ENCODE measurements at regions not wholly inside any gene's neighbourhood (a gene's known extent, or its start where the extent isn't known, plus 50 kb on each side); places are given as distances from the start of the nearest gene placed in this dataset.

DNA sequence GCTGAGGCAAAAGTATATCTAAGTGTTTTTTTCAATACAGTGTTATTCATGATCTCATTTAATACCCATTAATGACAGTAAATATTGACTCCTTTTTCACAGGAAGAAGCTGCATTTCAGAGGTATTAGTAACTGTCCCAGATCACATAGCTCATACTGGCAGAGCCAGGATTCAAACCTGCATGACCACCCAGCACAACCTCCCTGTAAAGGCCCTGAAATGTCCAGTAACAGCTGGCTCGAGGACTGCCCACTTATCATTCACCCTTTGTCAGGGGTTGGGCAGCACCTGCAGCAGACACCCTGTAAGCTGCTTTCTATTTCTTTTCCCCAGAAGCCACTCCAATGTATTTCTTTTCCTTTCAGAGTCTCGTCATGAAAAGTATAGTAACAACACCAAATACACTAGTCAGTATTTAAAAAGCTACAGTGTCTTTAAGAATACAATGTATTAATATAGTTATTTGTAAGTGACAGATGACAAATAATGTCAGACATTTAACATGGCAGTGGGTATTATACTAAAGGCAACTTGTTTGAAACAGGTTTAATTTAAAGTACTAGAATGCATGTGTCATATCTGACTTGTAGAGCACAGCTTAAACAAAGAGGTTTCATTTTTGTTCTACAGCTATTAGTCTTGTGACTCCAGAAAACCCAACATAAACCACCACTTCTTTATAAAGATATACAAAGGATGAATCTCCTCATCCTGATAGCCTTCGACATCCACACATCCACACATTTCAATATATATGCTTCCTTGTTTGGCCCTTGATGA, 841.6 kb upstream of the GJE1 start:
- no peak for DNase-seq

DNA sequence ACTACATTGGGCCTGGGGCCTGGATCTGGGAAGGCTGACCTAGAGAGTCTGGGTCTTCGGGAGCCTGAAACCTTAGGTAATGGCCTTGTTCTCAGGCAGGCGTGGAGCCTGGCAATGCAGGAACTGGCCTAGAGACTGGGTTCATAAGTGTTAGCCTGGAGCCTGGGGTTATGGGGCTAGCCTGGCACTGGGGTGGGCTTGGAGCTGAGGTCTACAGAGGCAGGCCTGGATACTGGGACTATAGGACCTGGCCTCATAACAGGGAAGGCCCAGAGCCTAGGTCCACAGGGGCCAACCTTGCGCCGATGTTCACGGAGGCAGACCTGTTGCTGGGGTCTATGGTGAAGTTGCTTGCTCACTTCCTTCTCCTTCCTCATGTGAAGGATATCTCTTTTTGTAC, 843.8 kb upstream of the GJE1 start:
- DNase-seq: no peak

DNA sequence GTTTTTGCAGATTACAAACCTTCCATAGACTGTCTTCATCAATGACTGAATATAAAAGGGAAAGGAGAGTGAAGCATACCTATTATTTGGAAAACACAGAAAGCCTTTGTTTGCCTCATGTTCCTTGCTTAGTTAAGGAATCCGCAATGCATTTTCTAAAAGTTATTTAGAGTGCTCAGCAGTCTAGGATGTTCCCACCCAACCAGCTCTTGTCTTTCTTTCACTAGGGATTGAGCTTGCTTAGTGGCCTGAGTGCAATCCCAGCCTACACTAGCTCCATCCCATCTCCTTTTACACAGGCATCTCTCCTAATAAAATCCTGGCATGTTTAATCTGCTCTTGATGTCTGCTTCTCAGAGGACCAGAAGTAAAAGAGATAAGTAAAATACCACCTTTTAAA, 850.5 kb upstream of the GJE1 start:
- DNase-seq: no peak

DNA sequence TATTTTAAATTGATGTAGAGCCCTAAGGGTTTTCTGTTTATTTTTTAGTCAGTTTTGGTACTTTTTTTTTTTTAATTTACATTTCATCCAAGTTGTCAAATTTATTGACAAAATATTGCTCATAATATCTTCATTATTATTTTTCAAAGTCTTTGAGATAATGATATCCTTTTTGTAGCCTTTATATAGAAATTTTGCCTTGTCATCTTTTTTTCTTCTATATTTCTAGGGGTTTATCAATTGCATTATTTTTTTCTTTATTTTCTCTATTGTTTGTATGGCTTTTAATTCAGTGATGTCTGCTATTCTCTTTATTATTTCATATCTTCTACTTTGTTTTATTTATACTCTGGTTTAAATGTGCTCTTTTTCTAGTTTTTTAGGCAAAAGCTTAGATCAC, 863.0 kb upstream of the GJE1 start:
- no peak for DNase-seq

DNA sequence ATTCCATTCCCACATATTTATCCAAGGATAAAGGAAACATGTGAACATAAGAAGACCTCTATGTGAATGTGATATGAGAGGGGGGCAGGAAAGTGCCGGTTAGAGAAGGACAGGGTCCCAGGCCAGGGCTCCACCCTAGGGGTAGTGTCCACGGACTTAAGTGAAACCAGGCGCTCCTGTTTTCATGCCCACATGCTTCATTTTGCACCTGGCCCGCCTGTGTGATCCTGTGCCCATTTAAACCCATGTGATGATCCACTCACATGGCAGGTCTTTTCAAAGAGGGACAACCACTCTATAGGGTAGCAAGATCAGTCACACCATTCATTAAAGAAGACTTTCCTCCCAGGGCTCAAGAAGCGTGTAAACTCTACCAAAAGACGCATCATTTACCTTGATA, 865.3 kb upstream of the GJE1 start:
- no peak for DNase-seq

DNA sequence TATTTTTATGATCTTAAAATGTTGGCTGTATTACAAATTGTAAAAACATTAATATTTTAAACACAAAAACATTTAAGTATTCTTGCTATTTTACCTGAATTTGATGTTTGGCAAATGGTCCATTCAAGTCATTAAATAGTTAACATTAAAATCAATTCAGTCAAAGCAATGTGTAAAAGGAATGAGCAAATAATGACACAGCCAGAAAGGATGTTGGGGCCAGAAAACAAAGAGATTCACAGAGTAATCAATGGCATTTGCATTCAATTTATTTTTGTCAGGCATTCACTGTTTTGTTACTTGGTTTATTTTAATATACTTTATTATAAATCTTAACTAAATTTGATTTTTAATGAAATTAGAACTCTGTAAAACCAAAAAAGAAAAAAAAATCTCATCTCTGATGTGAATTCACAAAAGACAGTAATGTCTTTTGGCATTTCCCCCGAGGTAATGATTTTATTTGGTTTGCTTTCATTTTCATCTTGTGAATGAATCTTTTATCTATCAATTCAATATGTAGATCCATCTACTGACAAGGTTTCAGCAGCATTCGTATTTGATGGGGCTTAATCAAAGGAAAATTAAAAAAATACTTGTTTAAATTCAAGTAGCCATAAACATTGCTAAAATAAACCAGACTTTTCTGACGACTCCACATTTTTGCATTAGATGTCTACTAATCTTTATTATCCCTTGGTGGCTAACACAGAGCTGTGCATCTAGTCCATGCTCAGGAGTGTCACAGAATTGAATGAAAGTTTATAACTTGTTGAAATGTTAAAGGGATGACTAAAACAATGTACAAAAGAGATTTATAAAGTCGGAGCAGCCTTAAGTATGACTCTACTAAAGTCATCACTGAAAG, 866.7 kb upstream of the GJE1 start:
- no peak for DNase-seq

DNA sequence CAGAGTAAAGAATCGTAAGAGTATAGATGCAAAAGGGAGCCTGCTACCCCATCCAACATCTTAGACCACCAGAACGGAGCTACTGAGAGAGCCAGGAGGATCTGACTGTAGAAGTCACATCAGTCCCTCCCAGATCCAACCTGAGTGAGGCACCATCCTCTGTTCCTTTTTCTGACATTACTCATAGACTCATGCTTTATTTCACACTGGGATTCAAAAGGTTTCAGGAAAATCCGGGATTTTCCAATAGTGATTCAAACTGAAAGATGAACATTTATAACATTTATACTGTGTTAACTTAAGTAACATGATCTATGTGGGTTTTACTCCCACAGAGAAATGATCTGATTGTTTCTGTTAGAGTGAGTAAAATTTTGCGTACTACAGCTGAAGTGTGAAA, 868.6 kb upstream of the GJE1 start:
- no peak for DNase-seq

DNA sequence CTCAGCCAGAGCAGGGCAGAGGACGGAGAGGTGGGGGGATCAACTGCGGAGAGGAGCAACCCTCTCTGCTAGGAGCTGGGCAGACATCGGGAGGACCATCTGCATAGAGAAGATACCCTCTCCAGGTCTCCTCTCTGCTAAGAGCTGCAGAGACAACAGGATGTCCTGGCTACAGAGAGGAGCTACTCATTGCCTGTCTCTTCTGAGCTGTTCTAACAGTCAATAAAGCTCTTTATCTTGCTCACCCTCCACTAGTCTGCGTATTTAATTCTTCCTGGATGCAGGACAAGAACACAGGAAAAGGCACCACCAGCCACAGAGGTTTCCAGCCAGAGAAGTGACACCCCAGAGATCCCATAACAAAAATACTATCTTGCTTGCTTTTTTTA, 871.1 kb upstream of the GJE1 start:
- no peak for DNase-seq

DNA sequence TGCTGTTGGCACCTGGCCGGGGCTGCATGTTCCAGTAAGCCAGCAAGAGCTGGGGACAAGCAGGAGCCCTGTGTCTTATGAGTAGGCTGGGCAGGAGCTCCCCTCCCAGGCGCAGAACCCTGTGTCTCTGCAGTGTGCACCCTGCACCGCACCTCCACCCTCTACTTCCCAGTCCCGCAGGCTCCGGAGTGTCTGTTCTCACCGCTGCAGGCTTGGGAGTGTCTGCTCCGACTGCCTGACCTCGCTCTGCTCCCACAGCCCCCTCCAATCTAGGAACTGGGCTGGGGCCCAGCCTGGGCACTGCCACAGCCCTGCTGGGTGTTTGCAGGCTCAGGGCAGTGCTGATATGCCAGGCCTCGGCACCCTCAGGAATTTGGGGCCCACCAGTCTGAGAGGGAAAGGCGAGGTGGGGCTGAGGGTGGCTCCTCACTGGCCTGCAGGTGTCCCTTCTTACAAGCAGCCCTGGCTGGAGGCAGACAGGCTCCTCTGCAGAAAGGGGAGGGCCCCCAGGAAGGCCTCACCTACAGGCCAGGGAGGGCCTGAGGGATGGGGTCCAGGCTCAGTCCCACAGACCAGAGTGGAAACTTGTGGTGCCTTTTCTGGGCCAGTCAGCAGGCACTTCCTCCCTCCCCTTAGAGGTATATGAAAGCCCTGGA, 871.6 kb upstream of the GJE1 start:
- DNase-seq: no peak

DNA sequence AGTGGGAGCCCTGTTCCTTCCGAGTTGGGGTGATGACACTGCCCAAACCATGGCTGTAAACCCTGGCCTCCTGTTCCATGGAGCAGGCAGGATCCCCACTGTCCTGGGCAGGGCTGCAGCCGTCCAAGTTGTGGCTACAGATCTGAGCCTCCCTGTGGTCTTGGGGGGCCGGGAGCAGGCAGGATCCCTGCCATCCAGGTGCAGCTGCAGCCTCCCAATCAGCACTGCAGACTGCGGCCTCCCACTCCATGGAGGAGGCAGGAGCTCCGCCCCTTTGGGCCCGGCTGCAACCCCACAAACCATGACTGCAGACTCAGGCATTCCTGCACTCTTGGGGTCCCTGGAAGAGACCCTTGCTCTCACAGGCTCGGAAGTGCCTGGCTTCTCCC, 872.1 kb upstream of the GJE1 start:
- DNase-seq: no peak

DNA sequence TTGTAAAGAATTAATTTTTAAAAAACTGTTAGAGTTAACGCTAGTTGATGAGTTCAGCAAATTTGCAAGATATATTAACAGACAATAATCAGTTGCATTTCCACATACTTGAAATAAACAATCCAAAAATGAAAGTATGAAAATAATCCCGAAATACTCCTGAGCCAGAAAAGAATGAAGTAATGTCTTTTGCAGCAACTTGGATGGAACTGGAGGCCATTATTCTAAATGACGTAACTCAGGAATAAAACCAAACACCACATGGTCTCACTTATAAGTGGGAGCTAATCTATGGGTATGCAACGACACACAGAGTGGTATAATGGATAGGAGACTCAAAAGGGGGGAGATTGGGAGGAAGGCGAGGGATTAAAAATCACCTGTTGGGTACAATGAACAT, 872.9 kb upstream of the GJE1 start:
- DNase-seq: no peak

DNA sequence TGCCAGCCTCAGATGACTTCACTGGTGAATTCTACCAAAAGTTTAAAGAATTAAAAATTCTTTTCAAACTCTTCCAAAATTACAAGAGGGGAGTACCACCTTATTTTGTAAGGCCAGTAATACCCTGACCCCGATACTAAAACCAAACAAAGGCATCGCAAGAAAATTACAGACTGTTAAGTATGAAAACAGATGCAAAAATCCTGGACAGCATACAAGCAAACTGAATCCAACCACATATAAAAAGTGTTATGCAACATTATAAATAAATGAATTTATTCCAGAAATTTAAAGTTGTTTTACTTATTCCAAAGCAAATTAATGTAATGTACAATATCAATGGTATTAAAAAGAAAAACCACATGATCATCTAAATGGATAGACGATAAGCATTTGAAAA, 873.6 kb upstream of the GJE1 start:
- no peak for DNase-seq

DNA sequence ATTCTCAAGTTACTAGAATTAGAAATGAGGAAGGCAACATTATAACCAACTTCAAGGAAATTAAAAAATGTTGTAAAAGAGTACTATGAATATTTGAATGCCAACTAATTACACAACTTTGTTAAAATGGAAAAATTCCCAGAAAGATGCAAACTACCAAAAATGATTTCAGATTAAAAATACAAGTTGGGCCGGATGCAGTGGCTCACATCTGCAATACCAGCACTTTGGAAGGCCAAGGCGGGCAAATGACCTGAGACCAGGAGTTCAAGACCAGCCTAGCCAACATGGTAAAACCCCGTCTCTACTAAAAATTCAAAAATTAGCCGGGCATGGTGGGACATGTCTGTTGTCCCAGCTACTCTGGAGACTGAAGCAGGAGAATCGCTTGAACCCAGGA, 874.2 kb upstream of the GJE1 start:
- no peak for DNase-seq

DNA sequence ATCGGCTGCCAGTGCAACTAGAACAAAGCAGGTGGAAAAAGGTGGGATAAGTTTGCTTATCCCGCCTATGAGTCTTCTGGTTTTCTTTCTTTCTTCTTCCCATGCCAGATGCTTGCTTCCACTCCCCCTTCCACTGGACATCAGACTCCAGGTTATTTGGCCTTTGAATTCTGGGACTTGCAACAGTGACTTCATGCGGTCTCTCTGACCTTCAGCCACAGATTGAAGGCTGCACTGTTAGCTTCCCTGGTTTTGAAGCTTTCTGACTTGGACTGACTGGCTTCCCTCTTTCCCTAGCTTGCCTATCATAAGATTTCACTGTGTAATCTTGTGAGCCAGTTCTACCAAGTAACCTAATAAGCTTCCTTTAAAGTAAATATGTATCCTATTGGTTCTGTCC, 878.4 kb upstream of the GJE1 start:
- DNase-seq: no peak

DNA sequence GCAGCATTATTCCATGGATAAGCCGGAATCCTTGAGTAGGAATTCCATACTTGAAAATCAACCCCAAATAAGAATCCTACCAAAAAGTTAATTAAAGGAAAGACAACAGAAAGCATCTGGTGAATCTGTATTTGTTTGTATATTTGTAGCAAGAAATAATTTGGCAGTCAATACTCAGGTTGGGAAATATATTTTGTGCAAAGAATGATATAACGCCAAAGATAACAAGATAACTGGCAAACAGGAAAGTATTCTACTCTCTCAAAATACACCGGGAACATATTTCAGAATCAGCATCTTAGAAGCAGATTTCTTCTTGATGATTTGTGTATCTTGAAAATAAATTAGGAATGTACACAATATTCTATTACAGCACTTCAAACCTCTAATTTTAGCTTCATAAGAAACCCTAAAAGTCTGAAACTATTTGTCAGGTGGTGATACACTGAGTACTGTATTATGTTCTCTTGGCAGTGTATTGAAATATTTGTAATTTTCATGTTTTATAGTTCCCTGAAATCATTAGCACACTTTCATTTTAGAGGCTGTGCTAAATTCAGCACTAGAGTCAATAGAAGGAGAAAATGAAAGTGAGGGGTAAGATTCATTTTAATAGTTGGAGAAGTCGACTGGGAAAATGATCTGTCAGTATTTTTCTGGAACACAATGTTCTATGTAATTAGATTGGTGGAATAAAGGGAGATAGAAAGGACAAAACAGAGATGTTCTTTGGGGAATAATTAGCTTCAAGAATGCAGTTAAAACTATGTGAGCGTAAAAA, 879.7 kb upstream of the GJE1 start:
- DNase-seq: no peak

DNA sequence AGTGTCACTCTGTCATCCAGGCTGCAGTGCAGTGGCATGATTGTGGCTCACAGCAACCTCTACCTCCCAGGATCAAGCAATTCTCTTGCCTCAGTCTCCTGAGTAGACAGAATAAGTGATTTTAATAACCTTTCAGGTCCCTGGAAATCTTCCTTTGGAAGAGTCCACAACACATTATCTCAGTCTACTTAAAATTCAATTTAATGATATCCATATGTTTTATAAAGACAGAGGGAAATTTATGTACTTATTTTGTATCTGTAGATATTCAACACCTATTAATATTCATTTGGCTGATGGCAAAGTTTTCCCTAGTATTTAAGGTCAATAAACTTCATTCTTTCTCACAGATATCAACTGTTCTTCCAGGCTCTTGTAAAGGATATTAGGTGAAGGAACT, 881.4 kb upstream of the GJE1 start:
- no peak for DNase-seq

DNA sequence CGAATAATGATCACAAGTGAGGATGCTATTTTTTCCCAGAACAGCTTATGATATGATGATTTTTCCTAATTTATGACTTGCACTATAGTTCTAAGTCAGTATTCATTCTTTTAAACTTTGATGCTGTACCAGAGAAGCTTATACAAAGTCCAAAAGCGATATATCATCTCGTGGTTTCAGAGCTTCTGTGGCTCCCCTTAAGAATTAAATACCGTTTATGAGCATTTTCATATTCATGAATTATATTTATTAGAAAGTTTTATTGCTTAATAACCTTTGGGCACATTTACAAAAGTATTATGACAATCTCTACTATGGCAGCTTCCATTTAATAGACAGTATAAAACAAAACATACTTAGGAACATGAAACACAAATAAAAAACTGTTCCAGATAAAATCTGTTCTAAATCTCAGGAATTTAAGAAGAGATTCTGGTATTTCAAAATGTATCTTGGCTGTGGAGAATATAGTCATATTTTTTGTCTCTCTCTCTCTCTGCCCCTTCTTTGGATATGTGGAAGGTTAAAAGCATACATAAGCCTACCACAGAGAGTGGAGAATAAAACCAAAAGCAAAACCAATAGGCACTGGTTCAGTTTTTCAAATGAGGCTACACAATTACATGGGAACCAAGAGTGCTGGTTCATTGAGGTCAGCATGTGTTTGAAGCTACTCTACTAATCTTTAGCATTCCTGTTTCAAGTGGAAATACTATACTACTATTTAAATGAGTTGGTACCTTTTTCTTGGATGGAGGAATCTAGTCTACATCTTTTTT, 884.5 kb upstream of the GJE1 start:
- no peak for DNase-seq

DNA sequence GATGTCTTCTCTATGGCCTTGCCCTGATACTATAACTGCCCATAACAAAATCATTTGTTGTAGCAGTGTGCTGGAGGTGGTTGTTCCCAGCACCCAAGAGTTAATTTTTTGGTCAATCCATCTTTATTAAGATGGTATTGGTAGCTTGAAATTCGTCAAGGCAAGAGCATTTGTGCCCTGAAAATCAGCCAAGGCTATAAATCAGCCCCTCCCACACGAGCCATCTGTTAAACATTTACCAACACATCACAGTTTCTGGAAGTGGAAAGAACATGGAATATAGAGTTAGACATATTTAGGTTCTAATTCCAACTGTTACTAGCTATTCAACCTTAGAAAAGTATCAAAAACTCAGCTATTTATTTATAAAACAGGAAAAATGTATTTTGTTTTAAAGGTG, 888.4 kb upstream of the GJE1 start:
- DNase-seq: no peak

DNA sequence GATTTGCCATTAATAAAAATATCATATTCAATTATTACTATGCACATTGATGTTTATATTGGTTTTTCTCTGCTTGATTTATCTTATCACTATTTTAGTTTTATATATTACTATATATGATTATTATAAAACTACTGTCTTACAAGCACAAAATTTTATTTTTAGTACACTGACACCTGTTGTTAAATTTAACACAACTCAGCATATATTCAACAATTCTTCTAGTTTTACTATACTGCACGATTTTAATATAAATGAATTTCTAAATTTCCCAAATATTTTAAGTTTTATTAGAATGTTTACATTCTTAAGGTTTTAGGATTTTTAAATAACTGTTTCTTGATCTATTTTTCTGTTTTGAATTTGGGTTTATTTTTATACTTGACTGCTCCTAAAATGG, 889.8 kb upstream of the GJE1 start:
- DNase-seq: no peak

DNA sequence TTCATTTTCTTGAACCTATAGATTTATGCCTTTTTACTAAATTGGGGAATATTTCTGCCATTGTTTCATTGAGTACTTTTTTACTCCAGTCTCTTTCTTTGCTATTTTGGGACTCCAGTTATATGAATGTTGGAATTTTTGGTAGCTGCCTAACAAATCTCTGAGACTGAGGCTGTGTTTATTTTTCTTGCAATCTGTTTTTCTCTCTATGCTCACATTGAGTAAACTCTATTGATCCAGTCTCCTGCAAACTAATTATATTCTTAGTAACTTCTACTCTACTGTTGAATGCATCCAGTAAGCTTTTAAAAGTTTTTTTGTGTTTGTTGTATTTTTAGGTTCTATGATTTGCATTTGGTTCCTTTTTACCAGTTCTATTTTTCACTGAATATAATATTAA, 903.4 kb upstream of the GJE1 start:
- no peak for DNase-seq

DNA sequence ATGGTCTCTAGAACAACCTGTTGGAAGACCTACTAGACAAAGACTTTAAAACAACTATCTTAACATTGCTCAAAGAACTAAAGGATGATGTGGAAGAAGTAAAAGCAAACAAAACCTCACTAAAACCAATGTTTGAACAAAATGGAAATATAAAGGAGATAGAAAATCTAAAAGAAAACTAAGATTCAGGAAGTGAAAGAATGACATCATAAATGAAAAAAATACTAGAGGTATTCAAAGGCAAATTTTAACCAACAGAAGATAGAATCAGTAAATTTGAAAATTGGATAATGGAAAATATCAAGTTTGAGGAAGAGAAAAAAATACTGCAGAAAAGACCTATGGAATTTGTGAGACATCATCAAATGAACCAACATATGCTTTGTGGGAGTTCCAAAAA, 914.1 kb upstream of the GJE1 start:
- no peak for DNase-seq

DNA sequence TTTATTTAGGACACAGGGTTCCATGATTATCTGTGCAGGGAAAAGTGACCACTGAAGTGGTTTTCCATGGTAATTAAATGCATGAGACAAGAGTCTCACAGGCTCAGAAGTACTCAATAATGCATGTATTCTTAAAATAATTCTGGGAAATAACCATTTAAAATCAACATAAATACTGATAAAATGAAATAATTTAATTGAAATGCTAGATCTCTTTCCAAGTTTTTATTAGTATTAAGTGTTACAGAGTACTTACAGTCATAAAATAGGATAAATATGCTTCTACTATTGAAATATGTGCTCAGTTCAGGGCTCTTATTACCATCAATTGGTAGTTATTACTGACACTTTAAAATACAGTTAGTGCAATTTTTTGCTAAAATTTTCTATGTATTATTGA, 916.0 kb upstream of the GJE1 start:
- no peak for DNase-seq

DNA sequence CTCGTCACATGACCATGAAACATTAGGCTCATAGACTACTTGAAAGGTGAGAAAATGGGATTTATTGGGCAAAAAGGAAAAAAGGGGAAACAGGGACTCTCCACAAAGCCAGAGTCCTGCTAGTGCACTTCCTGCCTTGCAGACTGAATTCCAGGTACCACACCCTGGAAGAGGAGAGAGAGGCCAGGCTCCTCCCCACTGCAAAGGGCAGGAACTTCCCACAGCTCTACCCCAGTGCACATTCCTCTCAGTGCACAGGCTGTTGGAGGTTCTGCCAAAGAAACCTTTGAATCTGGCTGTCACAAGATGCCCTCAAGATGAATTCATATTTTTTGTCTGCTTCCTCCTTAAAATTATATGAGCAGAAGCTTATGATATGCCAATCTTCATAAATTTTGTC, 920.4 kb upstream of the GJE1 start:
- no peak for DNase-seq

Data from NCI-H1436 treated with DMSO at 0.1 percent for 48 hours (cell line).